K562 (cell line): ENCODE measurements at regions not wholly inside any gene's neighbourhood (a gene's known extent, or its start where the extent isn't known, plus 50 kb on each side); places are given as distances from the start of the nearest gene placed in this dataset.

Experiments
- CBX8 ChIP-seq: fragments of 200-600 bp; sonication (generic); IDR thresholded peaks from 2 replicates; pipeline ENCODE4 v1.6.1; 2012; ENCODE audit warnings: borderline replicate concordance, mixed run types, low read depth, mild to moderate bottlenecking, moderate library complexity, mixed read lengths, low read length, control low read depth, inconsistent platforms; ENCODE audit not compliant: poor library complexity, severe bottlenecking; ENCODE audit errors: extremely low read depth
- ESRRB ChIP-seq: fragments of 250-450 bp; sonication (Bioruptor Pico); IDR thresholded peaks from 2 replicates; pipeline ENCODE4 v1.5.0; 2020; ENCODE audit warnings: mild to moderate bottlenecking, moderate library complexity, borderline replicate concordance
- MGA ChIP-seq: fragments of 450-650 bp; IDR thresholded peaks from 2 replicates; pipeline ENCODE4 v1.6.1; 2016; ENCODE audit warnings: mild to moderate bottlenecking, moderate library complexity

- TF ChIP-seq MGA: no peak
- no peak for TF ChIP-seq ESRRB (CRISPR knock-in tag)
- no peak for TF ChIP-seq CBX8
- TF ChIP-seq, all 486 proteins: peak for 0
Observed at GRCh38 chr12:126537961-126538530, 1472.8 kb downstream of the AACS start (continued).
